ENCODE measurements at regions not wholly inside any gene's neighbourhood (a gene's known extent, or its start where the extent isn't known, plus 50 kb on each side); places are given as distances from the start of the nearest gene placed in this dataset.

- no peak for TF ChIP-seq CTCF (IDR thresholded peaks at IDR 0.05)
- no peak for DNase-seq (ENCODE audit: low spot score)
- ATAC-seq (ENCODE audit: low FRiP score) = no peak
Measured at GRCh38 chr6:168206661-168207274, 112.8 kb downstream of the DACT2 start.

GRCh38 chr6:168206186-168206585, 113.4 kb downstream of the DACT2 start:
- DNase-seq (ENCODE audit: low spot score) = no peak
- ATAC-seq (ENCODE audit: low FRiP score) = no peak
- no peak for TF ChIP-seq CTCF (IDR thresholded peaks at IDR 0.05)

GRCh38 chr6:168201799-168202198, 117.8 kb downstream of the DACT2 start:
- no peak for TF ChIP-seq CTCF (IDR thresholded peaks at IDR 0.05)
- DNase-seq (ENCODE audit: low spot score) = no peak
- no peak for ATAC-seq (ENCODE audit: low FRiP score)

- DNase-seq (ENCODE audit: low spot score) (no peak), ATAC-seq (ENCODE audit: low FRiP score) (no peak)
- no peak for TF ChIP-seq CTCF (IDR thresholded peaks at IDR 0.05)
Measured at GRCh38 chr6:168201383-168201782, 118.2 kb downstream of the DACT2 start.

GRCh38 chr6:168200571-168201134, 118.9 kb downstream of the DACT2 start:
- TF ChIP-seq CTCF (IDR thresholded peaks at IDR 0.05) = no peak
- no peak for DNase-seq (ENCODE audit: low spot score)
- no peak for ATAC-seq (ENCODE audit: low FRiP score)

- no peak for DNase-seq (ENCODE audit: low spot score)
- TF ChIP-seq CTCF (IDR thresholded peaks at IDR 0.05) = no peak
- no peak for ATAC-seq (ENCODE audit: low FRiP score)
Measured at GRCh38 chr6:168198302-168199180, 119.5 kb upstream of the FRMD1 start.

Data from omental fat pad (tissue), 3 donors.